Memory B cell (primary cell): ENCODE measurements at regions not wholly inside any gene's neighbourhood (a gene's known extent, or its start where the extent isn't known, plus 50 kb on each side); places are given as distances from the start of the nearest gene placed in this dataset.

ENCODE experiments used
- ATAC-seq: fragments of 150-1000 bp; cut with Tn5 transposase; 2 replicates; pipeline ENCODE4 v1.10.0; 2021; ENCODE audit warnings: low read depth, mild to moderate bottlenecking, moderate library complexity
- DNase-seq, 2 donors: peaks; one replicate each; pipeline ENCODE4 v3.0.0; 2022; ENCODE audit warnings: low spot score in 2 of 2
- H3K27ac Mint-ChIP-seq: one replicate; pipeline ENCODE4 v1.8.0; 2022; ENCODE audit warnings: mild to moderate bottlenecking, moderate library complexity, mixed read lengths
- H3K27me3 Mint-ChIP-seq: one replicate; pipeline ENCODE4 v1.8.0; 2022; ENCODE audit warnings: mixed read lengths
- H3K36me3 Mint-ChIP-seq: one replicate; pipeline ENCODE4 v1.8.0; 2022; ENCODE audit warnings: mild to moderate bottlenecking, mixed read lengths
- H3K4me1 Mint-ChIP-seq: one replicate; pipeline ENCODE4 v1.8.0; 2022; ENCODE audit warnings: mixed read lengths
- H3K4me3 Mint-ChIP-seq: one replicate; pipeline ENCODE4 v1.8.0; 2022; ENCODE audit warnings: mild to moderate bottlenecking, moderate library complexity, mixed read lengths
- H3K9me3 Mint-ChIP-seq: one replicate; pipeline ENCODE4 v1.8.0; 2022; ENCODE audit warnings: mixed read lengths

DNA sequence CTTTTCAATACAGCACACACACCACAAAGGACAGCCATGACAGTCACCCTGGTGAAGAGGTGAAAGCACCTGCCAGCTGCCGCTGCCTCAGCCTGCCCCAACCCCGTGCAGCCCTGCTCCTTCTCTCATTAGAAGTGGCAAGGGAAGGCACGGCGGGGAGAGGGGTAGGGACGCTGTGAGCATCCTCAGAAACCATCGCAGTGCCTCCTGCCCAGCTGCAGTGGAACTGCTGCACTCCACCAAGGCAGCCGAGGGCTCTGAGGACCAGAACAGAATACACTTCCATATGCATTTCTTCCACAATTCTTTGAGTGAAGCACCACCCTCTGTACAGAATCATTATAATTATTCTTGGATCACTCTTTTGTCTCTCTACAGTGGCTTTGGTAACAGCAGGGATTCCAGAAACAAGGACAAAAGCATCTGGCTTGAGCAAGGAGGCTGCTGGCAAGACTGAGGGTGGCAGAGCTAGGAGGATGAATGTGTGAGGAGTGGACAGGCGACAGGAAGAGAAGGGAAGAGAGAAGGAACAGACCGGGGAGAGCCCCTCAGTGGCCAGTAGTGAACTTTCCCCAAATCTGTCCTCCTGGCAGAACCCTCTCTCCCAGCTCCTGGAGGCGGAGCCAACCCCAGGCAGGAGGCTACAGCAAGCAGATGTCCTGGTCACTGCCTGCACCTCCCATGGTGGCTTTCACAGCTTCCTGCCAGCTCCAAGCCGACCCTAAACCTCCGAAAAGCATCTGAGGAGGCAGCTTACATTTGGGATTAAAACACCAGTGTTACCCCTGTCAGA is 73.2 kb downstream of the MTNR1A start:
- no peaks in the 10 kb centered on the region for H3K4me1 Mint-ChIP-seq
- H3K27me3 Mint-ChIP-seq, result no peaks in the 10 kb centered on the region
- H3K36me3 Mint-ChIP-seq, result no peaks in the 10 kb centered on the region
- no peak for DNase-seq
- H3K9me3 Mint-ChIP-seq, result peaks cover 4% of the 10 kb centered on the region
- no peak overlapping the region for H3K4me3 Mint-ChIP-seq
- H3K27ac Mint-ChIP-seq, result no peak overlapping the region
- ATAC-seq, result no peak

DNA sequence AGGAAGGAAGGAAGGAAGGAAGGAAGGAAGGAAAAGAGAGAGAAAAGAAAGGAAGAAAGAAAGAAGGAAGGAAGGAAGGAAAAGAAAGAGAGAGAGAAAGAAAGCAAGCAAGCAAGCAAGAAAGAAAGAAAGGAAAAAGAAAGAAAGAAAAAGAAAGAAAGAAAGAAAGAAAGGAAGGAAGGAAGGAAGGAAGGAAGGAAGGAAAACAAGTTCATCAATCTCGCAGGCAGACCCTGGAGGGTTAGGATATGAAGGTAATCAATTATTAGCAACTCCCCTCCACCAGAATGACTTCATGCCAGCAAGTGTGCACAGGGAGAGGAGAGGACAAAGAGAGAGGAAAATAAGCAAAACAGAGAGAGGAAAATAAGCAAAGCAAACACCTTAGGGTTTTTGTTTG is 80.2 kb downstream of the MTNR1A start:
- no peak for ATAC-seq
- H3K4me1 Mint-ChIP-seq, result no peaks in the 10 kb centered on the region

DNA sequence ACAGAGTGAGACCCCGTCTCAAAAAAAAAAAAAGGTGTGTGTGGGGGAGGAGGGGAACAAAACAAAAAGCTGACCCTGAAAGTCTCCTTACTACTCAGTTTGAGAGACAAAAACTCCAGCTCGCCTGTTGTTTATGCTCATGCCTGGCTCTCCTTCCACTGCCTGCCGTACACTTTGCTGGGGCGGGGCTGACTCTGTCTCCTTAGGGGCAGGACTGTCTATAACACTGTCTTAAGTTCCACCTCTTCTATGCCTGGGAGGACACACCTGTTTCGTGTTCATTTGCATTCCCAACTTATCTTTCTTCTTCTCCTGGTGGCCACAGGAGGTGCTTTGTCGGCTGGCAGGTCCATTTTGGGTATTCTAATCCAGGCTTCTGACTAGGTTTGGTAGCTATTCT is 81.4 kb downstream of the MTNR1A start:
- Mint-ChIP-seq H3K9me3 (peaks cover 5% of the 10 kb centered on the region), H3K27ac (no peak overlapping the region), H3K36me3 (no peaks in the 10 kb centered on the region), H3K4me3 (no peak overlapping the region), H3K4me1 (no peaks in the 10 kb centered on the region), H3K27me3 (no peaks in the 10 kb centered on the region)
- ATAC-seq (no peak), DNase-seq (no peak)

More for the DNA sequence above, 80.2 kb downstream of the MTNR1A start:
- no peaks in the 10 kb centered on the region for H3K36me3 Mint-ChIP-seq
- H3K27ac Mint-ChIP-seq, result no peak overlapping the region
- DNase-seq, result no peak
- H3K27me3 Mint-ChIP-seq, result no peaks in the 10 kb centered on the region
- no peak overlapping the region for H3K4me3 Mint-ChIP-seq
- H3K9me3 Mint-ChIP-seq, result peaks cover 5% of the 10 kb centered on the region

- no peak overlapping the region for H3K4me3 Mint-ChIP-seq
- peaks cover 5% of the 10 kb centered on the region for H3K9me3 Mint-ChIP-seq
- no peak overlapping the region for H3K27ac Mint-ChIP-seq
- DNase-seq (no peak), ATAC-seq (no peak)
- H3K36me3 Mint-ChIP-seq, result no peaks in the 10 kb centered on the region
- H3K27me3 Mint-ChIP-seq, result no peaks in the 10 kb centered on the region
- H3K4me1 Mint-ChIP-seq, result no peaks in the 10 kb centered on the region
Observed at GRCh38 chr4:186472948-186473347, 82.4 kb downstream of the MTNR1A start.

GRCh38 chr4:186471441-186471840 is 83.9 kb downstream of the MTNR1A start:
- H3K27me3 Mint-ChIP-seq, result no peaks in the 10 kb centered on the region
- DNase-seq (no peak), ATAC-seq (no peak)
- H3K4me1 Mint-ChIP-seq, result no peaks in the 10 kb centered on the region
- no peak overlapping the region for H3K4me3 Mint-ChIP-seq
- no peaks in the 10 kb centered on the region for H3K36me3 Mint-ChIP-seq
- H3K9me3 Mint-ChIP-seq, result peaks cover 5% of the 10 kb centered on the region
- H3K27ac Mint-ChIP-seq, result no peak overlapping the region

DNA sequence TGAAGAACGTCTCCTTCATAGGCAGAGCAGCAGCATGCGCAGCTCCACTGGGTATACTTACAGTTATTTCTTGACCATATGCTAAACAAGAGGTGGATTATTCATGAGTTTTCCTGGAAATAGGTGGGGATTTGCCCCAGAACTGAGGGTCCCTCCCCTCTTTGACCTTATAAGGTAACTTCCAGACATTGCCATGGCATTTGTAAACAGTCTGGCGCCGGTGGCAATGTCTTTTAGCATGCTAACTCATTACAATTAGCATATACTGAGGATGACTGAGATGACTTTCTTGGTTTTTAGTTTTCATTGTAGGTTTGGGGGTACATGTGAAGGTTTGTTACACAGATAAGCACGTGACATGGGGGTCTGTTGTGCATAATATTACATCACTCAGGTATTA is 97.3 kb downstream of the MTNR1A start:
- H3K9me3 Mint-ChIP-seq, result peaks cover 9% of the 10 kb centered on the region

DNA sequence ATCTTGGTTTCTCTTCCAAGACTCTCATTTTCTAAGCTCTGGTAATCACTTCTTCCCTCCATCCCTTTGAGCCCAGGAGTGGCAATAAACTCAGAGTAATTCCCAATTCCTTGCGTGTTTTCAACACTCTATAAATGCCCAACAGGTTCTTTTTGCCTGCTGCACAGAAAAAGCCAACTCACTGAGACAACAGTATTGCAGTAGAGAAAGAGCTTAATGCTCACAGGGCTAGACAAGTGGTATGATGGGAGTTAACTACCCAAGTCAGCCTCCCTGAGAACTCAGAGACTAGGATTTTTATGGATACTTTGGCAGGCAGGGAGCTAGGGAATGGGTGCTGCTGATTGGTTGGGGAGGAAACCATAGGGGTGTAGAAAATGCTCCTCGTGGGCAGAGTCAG is 103.4 kb downstream of the MTNR1A start:
- no peaks in the 10 kb centered on the region for H3K4me1 Mint-ChIP-seq
- ATAC-seq (no peak), DNase-seq (no peak)
- peaks cover 12% of the 10 kb centered on the region for H3K9me3 Mint-ChIP-seq
- H3K27ac Mint-ChIP-seq, result no peak overlapping the region
- H3K4me3 Mint-ChIP-seq, result no peak overlapping the region
- no peaks in the 10 kb centered on the region for H3K27me3 Mint-ChIP-seq
- no peaks in the 10 kb centered on the region for H3K36me3 Mint-ChIP-seq

More for the DNA sequence above, 97.3 kb downstream of the MTNR1A start:
- Mint-ChIP-seq H3K27ac (no peak overlapping the region), H3K4me1 (no peaks in the 10 kb centered on the region), H3K4me3 (no peak overlapping the region), H3K27me3 (peaks cover 1% of the 10 kb centered on the region), H3K36me3 (no peaks in the 10 kb centered on the region)
- ATAC-seq, result no peak
- DNase-seq, result no peak

GRCh38 chr4:186449954-186450353 is 105.4 kb downstream of the MTNR1A start:
- Mint-ChIP-seq H3K9me3 (peaks cover 12% of the 10 kb centered on the region), H3K4me1 (no peaks in the 10 kb centered on the region), H3K4me3 (no peak overlapping the region), H3K36me3 (no peaks in the 10 kb centered on the region), H3K27me3 (no peaks in the 10 kb centered on the region), H3K27ac (no peak overlapping the region)
- DNase-seq, result no peak
- ATAC-seq, result no peak

GRCh38 chr4:186445040-186445439 is 110.3 kb downstream of the MTNR1A start:
- no peaks in the 10 kb centered on the region for H3K36me3 Mint-ChIP-seq
- no peak overlapping the region for H3K27ac Mint-ChIP-seq
- no peak overlapping the region for H3K4me3 Mint-ChIP-seq
- no peak for ATAC-seq
- peaks cover 4% of the 10 kb centered on the region for H3K27me3 Mint-ChIP-seq
- H3K9me3 Mint-ChIP-seq, result peaks cover 4% of the 10 kb centered on the region
- no peak for DNase-seq
- H3K4me1 Mint-ChIP-seq, result no peaks in the 10 kb centered on the region

GRCh38 chr4:186441502-186441901 is 113.9 kb downstream of the MTNR1A start:
- ATAC-seq (no peak), DNase-seq (no peak)
- H3K36me3 Mint-ChIP-seq, result no peaks in the 10 kb centered on the region
- H3K9me3 Mint-ChIP-seq, result peaks cover 16% of the 10 kb centered on the region
- H3K27me3 Mint-ChIP-seq, result peaks cover 4% of the 10 kb centered on the region
- no peak overlapping the region for H3K27ac Mint-ChIP-seq
- H3K4me1 Mint-ChIP-seq, result no peaks in the 10 kb centered on the region
- H3K4me3 Mint-ChIP-seq, result no peak overlapping the region

DNA sequence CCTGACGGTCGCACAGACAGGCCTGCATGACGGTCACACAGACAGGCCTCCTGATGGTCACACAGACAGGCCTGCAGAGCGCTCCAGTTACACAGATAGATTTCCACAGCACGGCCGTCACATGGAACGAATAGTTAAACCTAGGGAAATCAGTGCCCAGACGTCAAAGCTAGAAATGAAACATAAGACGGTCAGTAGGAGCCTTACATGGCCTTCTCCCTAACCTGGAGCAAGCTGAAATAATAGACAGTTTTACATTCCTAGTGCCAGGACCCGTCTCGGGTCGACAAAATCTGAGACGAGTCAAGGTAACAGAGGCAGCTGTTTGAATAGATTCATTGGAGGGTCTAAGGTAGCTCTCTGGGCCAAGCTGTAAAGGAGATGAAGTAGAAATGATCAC is 126.9 kb downstream of the MTNR1A start:
- no peaks in the 10 kb centered on the region for H3K36me3 Mint-ChIP-seq
- H3K9me3 Mint-ChIP-seq, result peaks cover 3% of the 10 kb centered on the region
- no peaks in the 10 kb centered on the region for H3K27me3 Mint-ChIP-seq
- DNase-seq, result no peak
- no peak overlapping the region for H3K4me3 Mint-ChIP-seq
- no peaks in the 10 kb centered on the region for H3K4me1 Mint-ChIP-seq
- no peak overlapping the region for H3K27ac Mint-ChIP-seq
- no peak for ATAC-seq

DNA sequence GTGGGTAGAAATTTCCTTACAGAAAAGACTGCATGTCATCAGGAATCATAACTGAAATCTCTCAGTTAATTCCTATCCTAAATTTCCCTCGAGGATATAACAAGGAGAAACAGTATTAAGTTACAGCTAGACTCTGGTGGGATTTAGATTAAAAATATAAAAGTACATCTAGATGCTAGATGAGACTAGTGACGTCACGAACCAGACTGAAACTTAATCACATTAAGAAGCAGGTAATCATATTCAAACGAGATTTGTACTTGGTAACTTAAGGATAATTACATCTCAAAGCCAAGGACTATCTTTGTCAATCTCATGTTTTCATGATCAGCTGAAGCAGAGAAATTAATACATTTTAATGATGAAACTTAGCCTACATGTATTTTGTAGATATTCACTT is 130.6 kb downstream of the MTNR1A start:
- Mint-ChIP-seq H3K36me3 (no peaks in the 10 kb centered on the region), H3K27me3 (no peaks in the 10 kb centered on the region), H3K27ac (no peak overlapping the region), H3K9me3 (no peaks in the 10 kb centered on the region), H3K4me3 (no peak overlapping the region), H3K4me1 (no peaks in the 10 kb centered on the region)
- DNase-seq (no peak), ATAC-seq (no peak)

- Mint-ChIP-seq H3K9me3 (no peaks in the 10 kb centered on the region), H3K27ac (no peak overlapping the region)
Observed at GRCh38 chr4:186422296-186422695, 133.1 kb downstream of the MTNR1A start.

DNA sequence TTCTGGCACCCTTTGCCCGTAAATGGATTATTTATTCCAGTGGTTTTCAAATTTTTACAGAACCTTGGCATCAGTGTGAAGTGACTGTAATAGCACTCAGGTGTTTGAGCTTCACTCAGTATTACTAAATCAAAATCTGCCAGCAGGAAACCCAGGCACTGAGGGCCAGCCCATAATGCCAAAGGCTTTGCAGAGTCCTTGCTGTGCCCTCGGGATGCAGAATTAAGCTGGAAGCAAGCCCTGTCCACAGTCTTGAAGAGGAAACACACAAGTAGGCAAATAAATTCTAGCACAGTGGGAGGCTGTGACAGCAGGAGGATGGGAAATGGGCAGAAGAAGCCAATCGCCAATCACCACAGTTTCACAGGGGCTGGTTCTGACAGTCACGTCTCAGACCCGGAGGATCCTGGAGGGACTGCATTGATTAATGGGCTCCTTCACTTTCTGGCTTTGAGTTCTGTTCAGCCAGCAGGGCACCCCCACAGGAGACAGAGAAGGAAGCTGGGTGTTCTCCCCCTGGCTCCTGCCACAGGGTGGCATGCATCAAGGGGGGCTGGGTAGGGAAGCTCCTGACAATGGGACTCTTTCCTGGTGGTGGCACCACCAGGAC is 138.8 kb downstream of the MTNR1A start:
- Mint-ChIP-seq H3K36me3 (no peaks in the 10 kb centered on the region), H3K4me1 (no peaks in the 10 kb centered on the region), H3K27me3 (no peaks in the 10 kb centered on the region), H3K9me3 (no peaks in the 10 kb centered on the region), H3K4me3 (no peak overlapping the region), H3K27ac (no peak overlapping the region)
- ATAC-seq (no peak), DNase-seq (no peak)

More at GRCh38 chr4:186422296-186422695, 133.1 kb downstream of the MTNR1A start:
- H3K4me1 Mint-ChIP-seq, result no peaks in the 10 kb centered on the region
- no peak for ATAC-seq
- no peak for DNase-seq
- no peak overlapping the region for H3K4me3 Mint-ChIP-seq
- no peaks in the 10 kb centered on the region for H3K36me3 Mint-ChIP-seq
- H3K27me3 Mint-ChIP-seq, result no peaks in the 10 kb centered on the region

DNA sequence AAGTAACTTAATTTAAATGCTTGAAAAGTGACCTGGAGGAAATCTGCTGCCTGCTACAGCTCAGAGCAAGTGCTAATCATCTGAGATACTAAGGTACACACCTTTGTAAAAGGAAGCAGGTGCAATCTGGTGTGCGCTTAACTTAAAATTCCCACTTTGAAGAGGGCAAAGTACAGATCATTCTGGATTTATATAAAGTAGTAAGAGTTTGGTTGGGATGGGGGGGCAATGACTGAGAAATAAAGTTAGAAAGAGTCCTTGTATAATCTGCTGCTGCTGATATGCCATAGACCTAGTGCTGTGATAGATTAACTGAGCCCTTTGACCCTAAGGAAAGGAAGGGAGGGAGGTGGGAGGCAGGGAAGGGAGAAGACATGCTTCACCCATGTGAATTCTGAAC is 141.0 kb downstream of the MTNR1A start:
- no peak overlapping the region for H3K4me3 Mint-ChIP-seq
- DNase-seq (no peak), ATAC-seq (no peak)
- no peaks in the 10 kb centered on the region for H3K4me1 Mint-ChIP-seq
- H3K36me3 Mint-ChIP-seq, result no peaks in the 10 kb centered on the region
- no peaks in the 10 kb centered on the region for H3K27me3 Mint-ChIP-seq
- H3K9me3 Mint-ChIP-seq, result no peaks in the 10 kb centered on the region
- no peak overlapping the region for H3K27ac Mint-ChIP-seq
